Calu3 (cell line): ENCODE measurements at regions not wholly inside any gene's neighbourhood (a gene's known extent, or its start where the extent isn't known, plus 50 kb on each side); places are given as distances from the start of the nearest gene placed in this dataset.

Experiments
- BruUV-seq: library from RNA; stranded (reverse); fragments of 400-500 nt; replicated peaks from 2 replicates; lab custom pipeline; 2021; lab: Mats Ljungman, UMichigan
- CTCF ChIA-PET: fragments of 300-600 bp; sonication (Branson Sonifier 250); formaldehyde crosslinking; loops from one replicate; lab custom pipeline; 2022; ENCODE audit warnings: antibody characterized with exemption; lab: Charles Lee
- DNase-seq: peaks from one replicate; pipeline ENCODE4 v3.0.0; 2022
- H3K27ac Mint-ChIP-seq: one replicate; pipeline ENCODE4 v1.8.0; 2022; ENCODE audit warnings: mixed read lengths; ENCODE audit not compliant: unreplicated experiment
- H3K27me3 Mint-ChIP-seq: one replicate; pipeline ENCODE4 v1.8.0; 2022; ENCODE audit warnings: mixed read lengths; ENCODE audit not compliant: unreplicated experiment
- H3K36me3 Mint-ChIP-seq: one replicate; pipeline ENCODE4 v1.8.0; 2022; ENCODE audit warnings: mild to moderate bottlenecking, moderate library complexity, mixed read lengths; ENCODE audit not compliant: insufficient read depth, unreplicated experiment
- H3K4me1 Mint-ChIP-seq: one replicate; pipeline ENCODE4 v1.8.0; 2022; ENCODE audit warnings: mild to moderate bottlenecking, low read depth, mixed read lengths; ENCODE audit not compliant: unreplicated experiment
- H3K4me3 Mint-ChIP-seq: one replicate; pipeline ENCODE4 v1.8.0; 2022; ENCODE audit warnings: mild to moderate bottlenecking, low read depth, moderate library complexity, mixed read lengths; ENCODE audit not compliant: unreplicated experiment
- H3K9me3 Mint-ChIP-seq: one replicate; pipeline ENCODE4 v1.8.0; 2022; ENCODE audit warnings: low read depth, mixed read lengths; ENCODE audit not compliant: unreplicated experiment
- intact Hi-C: fragments of 100-400 bp; cut with micrococcal nuclease; formaldehyde crosslinking; loops from one replicate; pipeline ENCODE4 v1.10.0; 2022; ENCODE audit not compliant: unreplicated experiment
- TF ChIP-seq, protein P1 (sequence below): fragments of 200-600 bp; IDR thresholded peaks from one replicate; pipeline ENCODE4 v1.8.0; 2022; ENCODE audit warnings: antibody characterized with exemption; ENCODE audit not compliant: unreplicated experiment

DNA sequence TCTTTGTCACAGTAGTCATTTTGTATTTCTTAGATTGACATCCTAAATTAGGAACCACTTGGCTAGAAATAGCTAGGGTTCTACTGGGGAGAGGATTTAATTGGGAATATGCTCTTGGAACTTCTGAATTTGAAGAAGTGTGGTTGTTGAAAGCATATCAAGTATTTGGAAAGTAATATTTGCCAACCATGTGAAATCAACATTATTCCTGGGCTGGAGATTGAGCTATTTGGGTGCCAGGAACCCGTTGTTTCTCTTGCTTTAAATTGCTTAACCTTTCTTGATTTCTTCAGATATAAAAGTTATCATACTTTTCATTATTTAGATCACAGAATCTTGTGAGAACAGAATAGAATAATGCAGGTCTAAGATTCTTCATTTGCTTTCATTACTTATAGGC lies 178.4 kb upstream of the ELL2 start:
- intact Hi-C loops: no loop called here

DNA sequence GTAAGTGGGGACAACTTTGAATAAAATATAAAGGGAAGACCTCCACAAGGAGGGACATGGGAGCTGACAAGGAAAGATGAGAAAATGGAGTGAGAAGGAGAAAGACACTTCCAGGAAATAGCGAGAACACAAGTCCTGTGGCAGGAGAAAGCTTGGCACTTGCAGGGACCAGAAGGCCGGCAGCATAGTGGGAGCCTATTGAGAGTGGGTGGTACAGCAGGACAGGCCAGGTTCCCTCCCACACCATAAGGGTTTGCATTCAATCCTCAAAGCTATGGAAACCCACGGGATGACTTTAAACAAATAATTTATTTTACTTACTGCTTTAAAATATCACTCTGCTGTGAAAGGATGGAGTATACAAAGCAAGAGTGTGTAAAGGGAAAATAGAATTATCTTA lies 173.2 kb upstream of the ELL2 start:
- intact Hi-C loops: no loop called here
- H3K27me3 Mint-ChIP-seq: no peaks in the 10 kb centered on the region
- BruUV-seq: no TSS peak
- no peak for DNase-seq
- TF ChIP-seq, protein P1, sequence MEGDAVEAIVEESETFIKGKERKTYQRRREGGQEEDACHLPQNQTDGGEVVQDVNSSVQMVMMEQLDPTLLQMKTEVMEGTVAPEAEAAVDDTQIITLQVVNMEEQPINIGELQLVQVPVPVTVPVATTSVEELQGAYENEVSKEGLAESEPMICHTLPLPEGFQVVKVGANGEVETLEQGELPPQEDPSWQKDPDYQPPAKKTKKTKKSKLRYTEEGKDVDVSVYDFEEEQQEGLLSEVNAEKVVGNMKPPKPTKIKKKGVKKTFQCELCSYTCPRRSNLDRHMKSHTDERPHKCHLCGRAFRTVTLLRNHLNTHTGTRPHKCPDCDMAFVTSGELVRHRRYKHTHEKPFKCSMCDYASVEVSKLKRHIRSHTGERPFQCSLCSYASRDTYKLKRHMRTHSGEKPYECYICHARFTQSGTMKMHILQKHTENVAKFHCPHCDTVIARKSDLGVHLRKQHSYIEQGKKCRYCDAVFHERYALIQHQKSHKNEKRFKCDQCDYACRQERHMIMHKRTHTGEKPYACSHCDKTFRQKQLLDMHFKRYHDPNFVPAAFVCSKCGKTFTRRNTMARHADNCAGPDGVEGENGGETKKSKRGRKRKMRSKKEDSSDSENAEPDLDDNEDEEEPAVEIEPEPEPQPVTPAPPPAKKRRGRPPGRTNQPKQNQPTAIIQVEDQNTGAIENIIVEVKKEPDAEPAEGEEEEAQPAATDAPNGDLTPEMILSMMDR: no peak
- CTCF ChIA-PET: no interaction called here
- no peaks in the 10 kb centered on the region for H3K4me1 Mint-ChIP-seq
- no peaks in the 10 kb centered on the region for H3K36me3 Mint-ChIP-seq
- no peak overlapping the region for H3K4me3 Mint-ChIP-seq
- no peaks in the 10 kb centered on the region for H3K9me3 Mint-ChIP-seq
- no peak overlapping the region for H3K27ac Mint-ChIP-seq

More for the DNA sequence above, 178.4 kb upstream of the ELL2 start:
- Mint-ChIP-seq H3K27ac (no peak overlapping the region), H3K4me3 (no peak overlapping the region), H3K4me1 (peaks cover 17% of the 10 kb centered on the region), H3K36me3 (no peaks in the 10 kb centered on the region), H3K9me3 (no peaks in the 10 kb centered on the region), H3K27me3 (no peaks in the 10 kb centered on the region)
- no peak for DNase-seq
- CTCF ChIA-PET: no interaction called here
- no TSS peak for BruUV-seq
- TF ChIP-seq, protein P1: no peak

DNA sequence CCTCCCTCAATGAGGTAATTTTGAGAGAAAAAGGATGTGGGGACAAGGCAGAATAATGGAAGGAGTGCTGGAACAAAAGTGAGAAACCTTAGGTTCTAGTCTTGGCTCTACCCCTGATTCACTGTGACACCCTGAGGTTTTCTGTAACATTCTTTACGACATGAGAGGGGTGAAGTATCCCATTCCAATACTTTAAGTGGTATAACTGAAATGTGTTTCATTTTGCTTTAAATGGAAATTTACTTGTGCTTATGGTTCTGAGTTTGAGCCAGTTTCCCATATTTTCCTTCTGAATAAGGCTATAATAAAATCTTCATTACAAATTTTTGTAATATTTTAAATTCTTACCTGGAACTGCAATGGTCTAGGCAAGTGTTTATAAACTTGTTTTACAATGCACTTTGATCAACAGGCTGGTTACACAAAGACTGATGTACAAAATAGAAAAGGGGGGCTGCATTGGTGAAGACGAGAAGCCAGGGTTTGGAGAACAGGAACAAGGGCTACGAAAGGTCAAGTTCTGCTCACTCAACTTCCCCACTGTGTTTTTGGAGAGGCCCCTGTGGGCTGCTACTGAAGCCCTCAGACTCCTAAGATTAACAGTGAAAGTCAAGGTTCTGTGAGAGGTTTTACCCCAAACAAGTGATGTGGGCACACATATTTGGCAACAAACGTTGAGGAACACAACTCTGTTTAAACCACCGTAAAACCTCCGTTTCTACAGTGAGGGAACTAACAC lies 171.9 kb upstream of the ELL2 start:
- no peak overlapping the region for H3K27ac Mint-ChIP-seq
- intact Hi-C loops: loop anchor here (2.0 kb wide), 1 partner anchor 15 kb away; no protein-coding TSS in a partner anchor
- no peak overlapping the region for H3K4me3 Mint-ChIP-seq
- H3K27me3 Mint-ChIP-seq: no peaks in the 10 kb centered on the region
- no peaks in the 10 kb centered on the region for H3K4me1 Mint-ChIP-seq
- CTCF ChIA-PET: no interaction called here
- no peak for DNase-seq
- H3K9me3 Mint-ChIP-seq: no peaks in the 10 kb centered on the region
- H3K36me3 Mint-ChIP-seq: no peaks in the 10 kb centered on the region
- no TSS peak for BruUV-seq
- TF ChIP-seq, protein P1: no peak

DNA sequence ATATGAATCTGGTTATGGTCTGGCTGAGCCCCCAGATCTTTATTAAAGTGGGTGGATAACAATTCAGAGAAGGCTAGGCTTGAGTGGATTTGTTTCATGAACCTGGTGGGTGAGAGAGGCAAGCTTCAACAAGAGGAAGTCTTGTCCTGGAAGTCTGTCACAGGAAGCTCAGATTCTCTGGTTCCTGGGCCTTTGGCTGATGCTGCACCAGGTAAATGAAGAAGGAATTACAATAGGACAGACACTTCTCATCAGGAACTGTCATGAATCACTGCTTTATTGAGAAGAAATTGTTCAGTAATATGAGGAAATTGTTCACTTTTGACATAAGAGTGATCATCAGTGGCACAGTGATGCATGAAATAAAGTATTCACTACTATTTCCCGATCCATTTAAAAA lies 167.6 kb upstream of the ELL2 start:
- intact Hi-C loops: no loop called here
- TF ChIP-seq, protein P1: no peak
- CTCF ChIA-PET: interaction anchor here (0.5 kb wide), 1 partner anchor 15 kb away, joined by 3 read pairs; no protein-coding TSS in a partner anchor
- H3K9me3 Mint-ChIP-seq: no peaks in the 10 kb centered on the region
- no TSS peak for BruUV-seq
- no peak overlapping the region for H3K4me3 Mint-ChIP-seq
- H3K4me1 Mint-ChIP-seq: peaks cover 10% of the 10 kb centered on the region
- no peaks in the 10 kb centered on the region for H3K27me3 Mint-ChIP-seq
- no peak for DNase-seq
- H3K36me3 Mint-ChIP-seq: no peaks in the 10 kb centered on the region
- no peak overlapping the region for H3K27ac Mint-ChIP-seq
